ENCODE measurements at regions not wholly inside any gene's neighbourhood (a gene's known extent, or its start where the extent isn't known, plus 50 kb on each side); places are given as distances from the start of the nearest gene placed in this dataset.

GRCh38 chr18:56066524-56067213 is 478.7 kb upstream of the TCF4 start:
- DNase-seq: no peak

GRCh38 chr18:56065086-56065485 is 477.1 kb upstream of the TCF4 start:
- no peak for DNase-seq

GRCh38 chr18:56062931-56063330 is 474.9 kb upstream of the TCF4 start:
- DNase-seq: no peak

GRCh38 chr18:56060967-56061541 is 473.1 kb upstream of the TCF4 start:
- no peak for DNase-seq

GRCh38 chr18:56052202-56052601 is 464.2 kb upstream of the TCF4 start:
- DNase-seq: no peak

- no peak for DNase-seq
These were observed 456.2 kb upstream of the TCF4 start for GRCh38 chr18:56044239-56044638.

- DNase-seq: no peak
These were observed 455.7 kb upstream of the TCF4 start for GRCh38 chr18:56043641-56044061.

GRCh38 chr18:56042915-56043536 is 455.0 kb upstream of the TCF4 start:
- DNase-seq: no peak

- DNase-seq: no peak
These were observed 450.4 kb upstream of the TCF4 start for GRCh38 chr18:56038171-56039030.

- DNase-seq: no peak
These were observed 448.7 kb upstream of the TCF4 start for GRCh38 chr18:56036741-56037140.

GRCh38 chr18:56035546-56035945 is 447.6 kb upstream of the TCF4 start:
- no peak for DNase-seq

GRCh38 chr18:56034949-56035348 is 447.0 kb upstream of the TCF4 start:
- DNase-seq: no peak

GRCh38 chr18:56030060-56030459 is 442.1 kb upstream of the TCF4 start:
- no peak for DNase-seq

- no peak for DNase-seq
These were observed 440.5 kb upstream of the TCF4 start for GRCh38 chr18:56028514-56028913.

- no peak for DNase-seq
These were observed 438.5 kb upstream of the TCF4 start for GRCh38 chr18:56026509-56026908.

- DNase-seq: no peak
These were observed 433.8 kb upstream of the TCF4 start for GRCh38 chr18:56021809-56022195.

- no peak for DNase-seq
These were observed 433.3 kb upstream of the TCF4 start for GRCh38 chr18:56021136-56021808.

- DNase-seq: no peak
These were observed 431.9 kb upstream of the TCF4 start for GRCh38 chr18:56019908-56020307.

GRCh38 chr18:56019156-56019555 is 431.2 kb upstream of the TCF4 start:
- no peak for DNase-seq

GRCh38 chr18:56009411-56009810 is 421.4 kb upstream of the TCF4 start:
- no peak for DNase-seq

GRCh38 chr18:56003720-56004088 is 415.7 kb upstream of the TCF4 start:
- no peak for DNase-seq

- no peak for DNase-seq
These were observed 415.2 kb upstream of the TCF4 start for GRCh38 chr18:56003009-56003719.
